ENCODE measurements at regions not wholly inside any gene's neighbourhood (a gene's known extent, or its start where the extent isn't known, plus 50 kb on each side); places are given as distances from the start of the nearest gene placed in this dataset.

GRCh38 chr2:161042990-161043625 lies 117.1 kb upstream of the TANK start:
- TF ChIP-seq GATA3 (IDR thresholded peaks at IDR 0.05; ENCODE audit: low read depth, low read length), result no peak
- TF ChIP-seq GATA2 (IDR thresholded peaks at IDR 0.05; ENCODE audit: low read depth, low read length), result no peak
